Fibroblast of lung (primary cell): ENCODE measurements at regions not wholly inside any gene's neighbourhood (a gene's known extent, or its start where the extent isn't known, plus 50 kb on each side); places are given as distances from the start of the nearest gene placed in this dataset.

Source experiments
- DNase-seq, 2 donors: peaks; one replicate each; pipeline versions ENCODE4 v3.0.0 to v3.0.0-alpha.2; 2010; ENCODE audit warnings: low read depth in 2 of 2
- H2AFZ ChIP-seq: 2 replicates; pipeline ENCODE4 v1.5.1; 2012; ENCODE audit warnings: low read length, control low read depth, inconsistent platforms
- H3K27ac ChIP-seq: 2 replicates; pipeline ENCODE4 v1.5.1; 2011; ENCODE audit warnings: low read length, control low read depth; ENCODE audit not compliant: insufficient read depth
- H3K27me3 ChIP-seq: 2 replicates; pipeline ENCODE4 v1.5.1; 2011; ENCODE audit warnings: mild to moderate bottlenecking, low read length; ENCODE audit not compliant: control insufficient read depth, insufficient read depth
- H3K36me3 ChIP-seq: 2 replicates; pipeline ENCODE4 v1.5.1; 2011; ENCODE audit warnings: low read length; ENCODE audit not compliant: control insufficient read depth, insufficient read depth
- H3K4me1 ChIP-seq: 2 replicates; pipeline ENCODE4 v1.5.1; 2011; ENCODE audit warnings: low read length; ENCODE audit not compliant: control insufficient read depth, insufficient read depth; ENCODE audit errors: extremely low read depth
- H3K4me2 ChIP-seq: 2 replicates; pipeline ENCODE4 v1.5.1; 2011; ENCODE audit warnings: low read length, control low read depth; ENCODE audit not compliant: insufficient read depth; ENCODE audit errors: extremely low read depth
- H3K4me3 ChIP-seq, 4 experiments: fragments of 200-600 bp in 1 of 4; sonication (generic) in 1 of 4; replicated peaks in 1 of 4; 2 replicates each; pipeline ENCODE4 v1.5.1; 2011 to 2016; ENCODE audit warnings: low read length in 4 of 4, low read depth in 3 of 4, mild to moderate bottlenecking in 3 of 4, control low read depth in 2 of 4, inconsistent platforms in 1 of 4, mixed read lengths in 1 of 4; ENCODE audit not compliant: insufficient read depth in 1 of 4; ENCODE audit errors: control extremely low read depth in 1 of 4
- H3K79me2 ChIP-seq: 2 replicates; pipeline ENCODE4 v1.5.1; 2012; ENCODE audit warnings: mild to moderate bottlenecking, low read length, inconsistent platforms; ENCODE audit not compliant: control insufficient read depth, insufficient read depth
- H3K9ac ChIP-seq: 2 replicates; pipeline ENCODE4 v1.5.1; 2011; ENCODE audit warnings: mild to moderate bottlenecking, low read length, control low read depth; ENCODE audit not compliant: insufficient read depth
- H3K9me3 ChIP-seq: 2 replicates; pipeline ENCODE4 v1.5.1; 2012; ENCODE audit warnings: low read depth, low read length; ENCODE audit not compliant: control insufficient read depth, insufficient read depth
- H4K20me1 ChIP-seq: 2 replicates; pipeline ENCODE4 v1.5.1; 2011; ENCODE audit warnings: low read length; ENCODE audit not compliant: control insufficient read depth, insufficient read depth; ENCODE audit errors: extremely low read depth
- CTCF ChIP-seq, 2 donors: IDR thresholded peaks in 1 of 2; conservative IDR thresholded peaks in 1 of 2; 1 replicate in 1 of 2; 2 replicates in 1 of 2; pipeline ENCODE4 v1.5.1; 2011 to 2012; ENCODE audit warnings: low read length in 2 of 2, control low read depth in 1 of 2, inconsistent platforms in 1 of 2, low read depth in 1 of 2, mild to moderate bottlenecking in 1 of 2
- EZH2 ChIP-seq: IDR thresholded peaks from 2 replicates; pipeline ENCODE4 v1.5.1; 2012; ENCODE audit warnings: low read length, control low read depth, mild to moderate bottlenecking; ENCODE audit errors: missing control alignments

GRCh38 chr19:30174357-30174645 lies 197.9 kb upstream of the ZNF536 start:
- Histone ChIP-seq H3K27ac (no peak overlapping the region), H3K36me3 (no peaks in the 10 kb centered on the region), H4K20me1 (no peaks in the 10 kb centered on the region), H3K9ac (no peak overlapping the region), H3K4me1 (no peaks in the 10 kb centered on the region), H3K4me2 (no peak overlapping the region), H2AFZ (no peak overlapping the region), H3K79me2 (no peaks in the 10 kb centered on the region), H3K4me3 (no peak overlapping the region), H3K27me3 (no peaks in the 10 kb centered on the region), H3K9me3 (no peaks in the 10 kb centered on the region)
- DNase-seq: no peak
- no peak for TF ChIP-seq CTCF (conservative IDR thresholded peaks at IDR 0.05 in 1 of 2, IDR thresholded peaks at IDR 0.05 in 1 of 2; ENCODE audit: low read depth in 1 of 2, low read length in 2 of 2)
- TF ChIP-seq EZH2: no peak

- Histone ChIP-seq H4K20me1 (no peaks in the 10 kb centered on the region), H3K79me2 (no peaks in the 10 kb centered on the region), H3K4me3 (no peak overlapping the region), H3K9me3 (no peaks in the 10 kb centered on the region), H3K9ac (no peak overlapping the region), H3K27ac (no peak overlapping the region), H3K4me2 (no peak overlapping the region), H3K27me3 (no peaks in the 10 kb centered on the region), H2AFZ (no peak overlapping the region), H3K36me3 (no peaks in the 10 kb centered on the region), H3K4me1 (no peaks in the 10 kb centered on the region)
- no peak for DNase-seq
- TF ChIP-seq CTCF (conservative IDR thresholded peaks at IDR 0.05 in 1 of 2, IDR thresholded peaks at IDR 0.05 in 1 of 2; ENCODE audit: low read depth in 1 of 2, low read length in 2 of 2): no peak
- TF ChIP-seq EZH2: no peak
These were observed 197.4 kb upstream of the ZNF536 start for GRCh38 chr19:30174791-30175190.

GRCh38 chr19:30175987-30176386 lies 196.2 kb upstream of the ZNF536 start:
- no peaks in the 10 kb centered on the region for H3K9me3 ChIP-seq
- H2AFZ ChIP-seq: no peak overlapping the region
- no peaks in the 10 kb centered on the region for H3K79me2 ChIP-seq
- no peak overlapping the region for H3K4me3 ChIP-seq
- H3K9ac ChIP-seq: no peak overlapping the region
- no peaks in the 10 kb centered on the region for H3K27me3 ChIP-seq
- H4K20me1 ChIP-seq: no peaks in the 10 kb centered on the region
- H3K4me2 ChIP-seq: no peak overlapping the region
- no peak for DNase-seq
- H3K4me1 ChIP-seq: no peaks in the 10 kb centered on the region
- H3K27ac ChIP-seq: no peak overlapping the region
- TF ChIP-seq CTCF (conservative IDR thresholded peaks at IDR 0.05 in 1 of 2, IDR thresholded peaks at IDR 0.05 in 1 of 2; ENCODE audit: low read depth in 1 of 2, low read length in 2 of 2) (no peak), EZH2 (no peak)
- no peaks in the 10 kb centered on the region for H3K36me3 ChIP-seq
